DND-41 (cell line): ENCODE measurements at regions not wholly inside any gene's neighbourhood (a gene's known extent, or its start where the extent isn't known, plus 50 kb on each side); places are given as distances from the start of the nearest gene placed in this dataset.

ENCODE experiments used
- ATAC-seq: fragments of 200-7000 bp; cut with Tn5 transposase; 3 replicates; pipeline ENCODE4 v1.9.1; 2021; ENCODE audit warnings: low read depth; ENCODE audit not compliant: insufficient read depth
- DNase-seq: peaks from one replicate; pipeline ENCODE4 v3.0.0-alpha.2; 2020
- H2AFZ ChIP-seq: 2 replicates; pipeline ENCODE4 v1.6.0; 2012; ENCODE audit warnings: low read depth, low read length
- H3K27ac ChIP-seq: 2 replicates; pipeline ENCODE4 v1.5.1; 2012; ENCODE audit warnings: low read length, inconsistent platforms
- H3K27me3 ChIP-seq: fragments of 200-600 bp; sonication (generic); 2 replicates; pipeline ENCODE4 v1.6.0; 2012; ENCODE audit warnings: low read length, mild to moderate bottlenecking, inconsistent platforms; ENCODE audit not compliant: insufficient read depth, poor library complexity
- H3K36me3 ChIP-seq: 2 replicates; pipeline ENCODE4 v1.5.1; 2012; ENCODE audit warnings: low read length, inconsistent platforms; ENCODE audit not compliant: insufficient read depth
- H3K4me1 ChIP-seq: 2 replicates; pipeline ENCODE4 v1.5.1; 2012; ENCODE audit warnings: mild to moderate bottlenecking, low read length; ENCODE audit not compliant: insufficient read depth
- H3K4me2 ChIP-seq: 2 replicates; pipeline ENCODE4 v1.6.0; 2012; ENCODE audit warnings: mild to moderate bottlenecking, moderate library complexity, low read length, inconsistent platforms; ENCODE audit not compliant: insufficient read depth
- H3K4me3 ChIP-seq, 2 experiments: fragments of 200-600 bp in 1 of 2; shearing (Covaris generic) in 1 of 2; 2 replicates each; pipeline ENCODE4 v1.5.1; 2012 to 2016; ENCODE audit warnings: inconsistent platforms in 2 of 2, low read length in 2 of 2, mild to moderate bottlenecking in 2 of 2, low read depth in 1 of 2, moderate library complexity in 1 of 2
- H3K79me2 ChIP-seq: 2 replicates; pipeline ENCODE4 v1.6.0; 2012; ENCODE audit warnings: low read length, inconsistent platforms; ENCODE audit not compliant: insufficient read depth
- H3K9ac ChIP-seq: 2 replicates; pipeline ENCODE4 v1.6.0; 2012; ENCODE audit warnings: low read depth, mild to moderate bottlenecking, inconsistent platforms, low read length, moderate library complexity
- H3K9me3 ChIP-seq: 2 replicates; pipeline ENCODE4 v1.5.1; 2012; ENCODE audit warnings: low read length, moderate library complexity, mild to moderate bottlenecking, inconsistent platforms; ENCODE audit not compliant: insufficient read depth, severe bottlenecking
- H4K20me1 ChIP-seq: 2 replicates; pipeline ENCODE4 v1.6.0; 2012; ENCODE audit warnings: low read length; ENCODE audit not compliant: insufficient read depth
- CTCF ChIP-seq: IDR thresholded peaks from 2 replicates; pipeline ENCODE4 v1.5.1; 2012; ENCODE audit warnings: borderline replicate concordance, low read length, moderate library complexity, mild to moderate bottlenecking; ENCODE audit not compliant: poor library complexity, severe bottlenecking; ENCODE audit errors: extremely low read depth
- EZH2 ChIP-seq: IDR thresholded peaks from 3 replicates; pipeline ENCODE4 v1.6.1; 2012; ENCODE audit warnings: borderline replicate concordance, low read depth, mild to moderate bottlenecking, moderate library complexity, low read length, inconsistent platforms; ENCODE audit not compliant: severe bottlenecking

- Histone ChIP-seq H3K4me2 (no peak overlapping the region), H2AFZ (no peak overlapping the region), H3K27me3 (no peaks in the 10 kb centered on the region), H3K9ac (no peak overlapping the region), H3K79me2 (no peaks in the 10 kb centered on the region), H3K4me1 (peaks cover 5% of the 10 kb centered on the region; the same call in 1 of the 2 replicates), H3K4me3 (no peak overlapping the region), H3K9me3 (no peaks in the 10 kb centered on the region), H3K27ac (no peak overlapping the region), H4K20me1 (no peaks in the 10 kb centered on the region), H3K36me3 (no peaks in the 10 kb centered on the region)
- no peak for TF ChIP-seq CTCF
- no peak for TF ChIP-seq EZH2
- DNase-seq (no peak), ATAC-seq (peak; percentile 50; the same call in 2 of the 3 replicates)
These were observed 311.8 kb upstream of the AMIGO2 start for GRCh38 chr12:47391566-47391965.

- Histone ChIP-seq H3K9ac (no peak overlapping the region), H3K4me2 (no peak overlapping the region), H3K4me1 (peaks cover 5% of the 10 kb centered on the region; the same call in 1 of the 2 replicates), H3K9me3 (no peaks in the 10 kb centered on the region), H3K27me3 (no peaks in the 10 kb centered on the region), H3K4me3 (no peak overlapping the region), H3K27ac (no peak overlapping the region), H4K20me1 (no peaks in the 10 kb centered on the region), H2AFZ (no peak overlapping the region), H3K79me2 (no peaks in the 10 kb centered on the region), H3K36me3 (no peaks in the 10 kb centered on the region)
- no peak for DNase-seq
- TF ChIP-seq CTCF, result no peak
- no peak for ATAC-seq
These were observed 309.0 kb upstream of the AMIGO2 start for GRCh38 chr12:47388712-47389111.

DNA sequence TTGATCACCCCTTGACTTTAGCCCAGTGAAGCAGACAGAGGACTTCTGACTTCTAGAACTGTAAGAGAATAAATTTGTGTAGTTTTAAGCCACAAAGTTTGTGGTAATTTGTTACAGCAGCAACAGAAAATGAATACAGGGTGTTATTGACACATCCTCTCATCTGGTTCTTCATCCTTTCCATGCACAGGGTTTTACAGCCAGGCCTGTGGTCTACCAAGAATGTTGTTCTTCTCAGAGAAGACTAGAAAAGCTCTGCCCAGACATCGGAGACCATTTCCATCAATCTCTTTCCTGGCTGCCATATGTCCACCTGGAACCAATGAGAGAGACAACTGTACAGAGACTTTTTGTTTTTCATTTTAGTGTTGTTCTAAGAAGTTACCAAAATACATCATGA is 308.2 kb upstream of the AMIGO2 start:
- ATAC-seq, result no peak
- TF ChIP-seq CTCF, result no peak
- TF ChIP-seq EZH2, result no peak

DNA sequence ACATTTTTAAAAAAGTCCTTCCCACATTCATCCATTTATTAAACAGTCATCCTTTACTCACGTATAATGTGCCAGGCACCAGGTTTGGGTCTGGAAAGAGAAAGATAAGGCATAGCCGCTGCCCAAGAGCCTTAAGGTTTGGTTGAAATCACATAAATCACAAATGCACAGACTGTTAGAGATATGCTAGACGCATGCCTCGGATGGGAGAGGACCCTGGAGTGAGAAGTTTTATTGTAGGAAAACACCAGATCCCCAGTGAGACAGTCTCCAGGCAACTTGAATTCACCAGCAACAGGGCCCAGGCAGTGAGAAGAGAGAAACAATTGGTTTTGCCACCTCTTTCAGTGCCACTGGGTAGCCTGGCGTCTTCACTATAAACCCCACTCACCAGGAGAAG is 305.9 kb upstream of the AMIGO2 start:
- DNase-seq (no peak), ATAC-seq (no peak)
- no peaks in the 10 kb centered on the region for H3K36me3 ChIP-seq
- H3K79me2 ChIP-seq, result no peaks in the 10 kb centered on the region
- no peaks in the 10 kb centered on the region for H3K9me3 ChIP-seq
- H3K27me3 ChIP-seq, result no peaks in the 10 kb centered on the region
- no peaks in the 10 kb centered on the region for H3K4me1 ChIP-seq
- TF ChIP-seq EZH2 (no peak), CTCF (no peak)
- no peak overlapping the region for H3K4me3 ChIP-seq
- no peaks in the 10 kb centered on the region for H4K20me1 ChIP-seq
- no peak overlapping the region for H3K27ac ChIP-seq
- no peak overlapping the region for H3K4me2 ChIP-seq
- H3K9ac ChIP-seq, result no peak overlapping the region
- H2AFZ ChIP-seq, result no peak overlapping the region

More for the DNA sequence above, 308.2 kb upstream of the AMIGO2 start:
- H3K9me3 ChIP-seq, result no peaks in the 10 kb centered on the region
- no peak for DNase-seq
- H3K27me3 ChIP-seq, result no peaks in the 10 kb centered on the region
- H4K20me1 ChIP-seq, result no peaks in the 10 kb centered on the region
- no peaks in the 10 kb centered on the region for H3K36me3 ChIP-seq
- H3K4me3 ChIP-seq, result no peak overlapping the region
- H3K4me2 ChIP-seq, result no peak overlapping the region
- H3K79me2 ChIP-seq, result no peaks in the 10 kb centered on the region
- H2AFZ ChIP-seq, result no peak overlapping the region
- H3K27ac ChIP-seq, result no peak overlapping the region
- no peak overlapping the region for H3K9ac ChIP-seq
- peaks cover under 1% of the 10 kb centered on the region; the same call in 1 of the 2 replicates for H3K4me1 ChIP-seq
